ENCODE measurements at regions not wholly inside any gene's neighbourhood (a gene's known extent, or its start where the extent isn't known, plus 50 kb on each side); places are given as distances from the start of the nearest gene placed in this dataset.
A peak's percentile ranks its signal among the peaks of the same experiment; 100 is the strongest.

DNA sequence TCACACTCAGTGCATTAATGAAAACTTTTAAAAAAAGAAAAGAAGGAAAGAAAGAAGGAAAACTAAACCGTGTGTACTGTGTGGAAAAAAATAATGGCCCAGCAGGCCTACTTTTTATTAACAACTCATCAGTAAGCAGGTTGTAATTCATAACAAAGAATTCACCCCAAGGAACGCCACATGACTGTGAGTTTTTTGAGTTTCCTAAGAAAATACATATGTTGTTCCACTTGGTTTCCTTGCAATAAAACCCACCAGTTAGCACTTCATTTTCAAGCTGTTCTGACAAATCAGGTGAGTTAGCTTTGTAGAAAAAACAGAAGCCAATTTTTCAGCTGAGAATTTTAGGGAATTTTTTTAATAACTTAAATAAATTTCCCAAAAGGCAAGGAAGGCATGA lies 259.3 kb upstream of the TBX18 start (continued):
- TF ChIP-seq, protein P1, sequence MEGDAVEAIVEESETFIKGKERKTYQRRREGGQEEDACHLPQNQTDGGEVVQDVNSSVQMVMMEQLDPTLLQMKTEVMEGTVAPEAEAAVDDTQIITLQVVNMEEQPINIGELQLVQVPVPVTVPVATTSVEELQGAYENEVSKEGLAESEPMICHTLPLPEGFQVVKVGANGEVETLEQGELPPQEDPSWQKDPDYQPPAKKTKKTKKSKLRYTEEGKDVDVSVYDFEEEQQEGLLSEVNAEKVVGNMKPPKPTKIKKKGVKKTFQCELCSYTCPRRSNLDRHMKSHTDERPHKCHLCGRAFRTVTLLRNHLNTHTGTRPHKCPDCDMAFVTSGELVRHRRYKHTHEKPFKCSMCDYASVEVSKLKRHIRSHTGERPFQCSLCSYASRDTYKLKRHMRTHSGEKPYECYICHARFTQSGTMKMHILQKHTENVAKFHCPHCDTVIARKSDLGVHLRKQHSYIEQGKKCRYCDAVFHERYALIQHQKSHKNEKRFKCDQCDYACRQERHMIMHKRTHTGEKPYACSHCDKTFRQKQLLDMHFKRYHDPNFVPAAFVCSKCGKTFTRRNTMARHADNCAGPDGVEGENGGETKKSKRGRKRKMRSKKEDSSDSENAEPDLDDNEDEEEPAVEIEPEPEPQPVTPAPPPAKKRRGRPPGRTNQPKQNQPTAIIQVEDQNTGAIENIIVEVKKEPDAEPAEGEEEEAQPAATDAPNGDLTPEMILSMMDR (tag by site-specific recombination; IDR thresholded peaks at IDR 0.05): no peak

DNA sequence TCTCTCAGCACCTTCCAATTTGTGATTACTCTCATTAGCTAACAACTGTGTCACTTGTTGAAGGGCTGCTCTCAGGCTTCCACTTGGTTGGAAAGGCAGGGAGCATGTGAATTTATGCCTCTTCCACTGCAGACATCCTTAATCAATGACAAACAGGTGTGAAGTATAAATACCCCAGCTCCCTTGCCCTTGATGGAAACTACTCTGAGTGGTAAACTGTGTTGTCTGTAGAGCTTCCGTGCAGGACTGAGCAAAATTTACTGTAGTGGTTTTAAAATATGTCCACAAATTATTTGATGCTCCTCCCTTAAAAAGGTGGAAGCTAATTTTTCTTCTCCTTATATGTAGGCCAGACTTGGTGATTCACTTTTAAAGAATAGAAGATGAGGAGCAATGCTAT lies 253.0 kb upstream of the TBX18 start:
- TF ChIP-seq KLF7 (tag by site-specific recombination; IDR thresholded peaks at IDR 0.05; ENCODE audit: borderline replicate concordance) (no peak), ZNF37A (tag by site-specific recombination; IDR thresholded peaks at IDR 0.05) (peak; percentile 90), ZNF302 (tag by site-specific recombination; IDR thresholded peaks at IDR 0.05; ENCODE audit: low read depth) (no peak)
- TF ChIP-seq, protein P2, sequence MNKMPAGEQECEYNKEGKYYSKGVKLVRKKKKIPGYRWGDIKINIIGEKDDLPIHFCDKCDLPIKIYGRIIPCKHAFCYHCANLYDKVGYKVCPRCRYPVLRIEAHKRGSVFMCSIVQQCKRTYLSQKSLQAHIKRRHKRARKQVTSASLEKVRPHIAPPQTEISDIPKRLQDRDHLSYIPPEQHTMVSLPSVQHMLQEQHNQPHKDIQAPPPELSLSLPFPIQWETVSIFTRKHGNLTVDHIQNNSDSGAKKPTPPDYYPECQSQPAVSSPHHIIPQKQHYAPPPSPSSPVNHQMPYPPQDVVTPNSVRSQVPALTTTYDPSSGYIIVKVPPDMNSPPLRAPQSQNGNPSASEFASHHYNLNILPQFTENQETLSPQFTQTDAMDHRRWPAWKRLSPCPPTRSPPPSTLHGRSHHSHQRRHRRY (tag by site-specific recombination; IDR thresholded peaks at IDR 0.05): no peak
- Histone ChIP-seq H3K9me3 (ENCODE audit: control insufficient read depth, insufficient read depth, low read depth, low read length) (no peaks in the 10 kb centered on the region), H3K27ac (ENCODE audit: extremely low read depth, low read depth, low read length) (no peak overlapping the region), H3K36me3 (ENCODE audit: control insufficient read depth in 2 of 2, insufficient read depth in 1 of 2, low read length in 2 of 2) (no peaks in the 10 kb centered on the region), H3K4me3 (ENCODE audit: low read depth, low read length) (no peak overlapping the region), H3K4me1 (ENCODE audit: control insufficient read depth, insufficient read depth, low read length) (no peaks in the 10 kb centered on the region)
- CTCF ChIA-PET: interaction anchor here (0.8 to 1.3 kb wide), 3 partner anchors 48 to 306 kb away, joined by 3 read pairs; no protein-coding TSS in a partner anchor
- POLR2A ChIA-PET: no interaction called here

DNA sequence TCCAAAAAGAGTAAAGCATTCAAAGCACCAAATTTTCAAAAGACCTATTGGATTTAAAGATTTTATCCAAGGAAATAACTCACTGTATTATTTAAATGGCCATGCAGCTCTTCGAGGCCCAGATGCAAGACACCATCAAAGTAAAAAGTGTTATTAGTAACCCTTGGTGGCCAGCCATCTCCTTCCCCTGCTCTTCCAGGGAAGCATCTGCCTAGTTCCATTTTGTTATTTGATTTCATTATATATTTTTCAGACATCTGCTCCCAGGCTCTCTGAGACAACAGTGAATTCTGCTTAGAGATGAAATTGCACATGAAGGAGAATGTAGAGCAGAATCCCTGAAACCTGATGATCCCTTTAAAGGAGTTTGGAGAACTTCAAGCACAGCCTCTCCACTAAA lies 252.3 kb upstream of the TBX18 start:
- POLR2A ChIA-PET: no interaction called here
- no peaks in the 10 kb centered on the region for H3K9me3 ChIP-seq (ENCODE audit: control insufficient read depth, insufficient read depth, low read depth, low read length)
- H3K4me3 ChIP-seq (ENCODE audit: low read depth, low read length): no peak overlapping the region
- TF ChIP-seq ZNF133 (tag by site-specific recombination; IDR thresholded peaks at IDR 0.05): no peak
- no peak for TF ChIP-seq TRIM28 (IDR thresholded peaks at IDR 0.05; ENCODE audit: borderline replicate concordance, low read length)
- no peak for TF ChIP-seq FEZF1 (tag by site-specific recombination; IDR thresholded peaks at IDR 0.05)
- no peak for TF ChIP-seq ZNF223 (tag by site-specific recombination; IDR thresholded peaks at IDR 0.05)
- TF ChIP-seq ZNF311 (tag by site-specific recombination; IDR thresholded peaks at IDR 0.05; ENCODE audit: borderline replicate concordance): no peak
- no peak for TF ChIP-seq ZNF660 (tag by site-specific recombination; IDR thresholded peaks at IDR 0.05)
- no peak for TF ChIP-seq ZNF24 (tag by site-specific recombination; IDR thresholded peaks at IDR 0.05)
- TF ChIP-seq ZNF2 (tag by site-specific recombination; IDR thresholded peaks at IDR 0.05): no peak
- H3K36me3 ChIP-seq (ENCODE audit: control insufficient read depth in 2 of 2, insufficient read depth in 1 of 2, low read length in 2 of 2): no peaks in the 10 kb centered on the region
- H3K27ac ChIP-seq (ENCODE audit: extremely low read depth, low read depth, low read length): no peak overlapping the region
- CTCF ChIA-PET: interaction anchor here (0.7 to 2.0 kb wide), 8 partner anchors 8 to 306 kb away, joined by 3 to 10 read pairs (median 3); no protein-coding TSS in a partner anchor
- no peaks in the 10 kb centered on the region for H3K4me1 ChIP-seq (ENCODE audit: control insufficient read depth, insufficient read depth, low read length)

DNA sequence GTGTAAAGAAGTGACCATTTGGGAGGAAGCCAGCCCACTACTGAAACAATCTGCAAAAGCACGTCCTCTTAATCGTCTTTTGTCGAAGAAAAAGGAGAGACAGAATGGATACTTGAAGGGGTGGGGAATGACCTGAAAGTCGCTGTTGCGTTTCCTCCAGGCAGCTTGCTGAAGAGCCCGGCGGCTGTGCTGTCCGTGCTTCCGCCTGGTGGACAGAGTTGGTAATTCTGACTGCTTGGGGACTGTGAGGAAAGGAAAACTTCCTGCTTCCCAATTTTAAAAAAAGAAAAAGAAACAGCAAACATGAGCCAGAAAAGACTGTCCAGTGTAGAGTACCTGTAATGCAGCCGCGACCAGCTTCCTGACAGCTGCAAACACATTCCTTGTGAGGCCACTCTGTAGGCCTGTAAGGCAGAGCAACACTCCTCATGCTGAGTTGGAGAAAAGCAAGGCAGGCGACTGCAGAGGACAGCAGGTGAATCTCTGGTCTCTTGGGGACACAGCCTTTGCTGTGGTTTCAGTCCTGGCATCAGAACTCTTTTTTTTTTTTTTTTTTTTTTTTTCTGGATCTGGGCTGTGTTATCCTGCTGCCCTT lies 251.1 kb upstream of the TBX18 start:
- no peaks in the 10 kb centered on the region for H3K9me3 ChIP-seq (ENCODE audit: control insufficient read depth, insufficient read depth, low read depth, low read length)
- H3K4me1 ChIP-seq (ENCODE audit: control insufficient read depth, insufficient read depth, low read length): no peaks in the 10 kb centered on the region
- no peak overlapping the region for H3K4me3 ChIP-seq (ENCODE audit: low read depth, low read length)
- no peak overlapping the region for H3K27ac ChIP-seq (ENCODE audit: extremely low read depth, low read depth, low read length)
- ChIA-PET POLR2A (interaction anchor here (0.8 kb wide), 1 partner anchor 252 kb away, joined by 4 read pairs; no protein-coding TSS in a partner anchor), CTCF (interaction anchor here (0.5 to 2.0 kb wide), 20 partner anchors 9 to 1001 kb away, joined by 3 to 10 read pairs (median 3); no protein-coding TSS in a partner anchor)
- no peaks in the 10 kb centered on the region for H3K36me3 ChIP-seq (ENCODE audit: control insufficient read depth in 2 of 2, insufficient read depth in 1 of 2, low read length in 2 of 2)
- TF ChIP-seq, protein P3, sequence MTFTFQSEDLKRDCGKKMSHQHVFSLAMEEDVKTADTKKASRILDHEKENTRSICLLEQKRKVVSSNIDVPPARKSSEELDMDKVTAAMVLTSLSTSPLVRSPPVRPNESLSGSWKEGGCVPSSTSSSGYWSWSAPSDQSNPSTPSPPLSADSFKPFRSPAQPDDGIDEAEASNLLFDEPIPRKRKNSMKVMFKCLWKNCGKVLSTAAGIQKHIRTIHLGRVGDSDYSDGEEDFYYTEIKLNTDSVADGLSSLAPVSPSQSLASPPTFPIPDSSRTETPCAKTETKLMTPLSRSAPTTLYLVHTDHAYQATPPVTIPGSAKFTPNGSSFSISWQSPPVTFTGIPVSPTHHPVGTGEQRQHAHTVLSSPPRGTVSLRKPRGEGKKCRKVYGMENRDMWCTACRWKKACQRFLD (tag by site-specific recombination; IDR thresholded peaks at IDR 0.05): no peak
- TF ChIP-seq, protein P4, sequence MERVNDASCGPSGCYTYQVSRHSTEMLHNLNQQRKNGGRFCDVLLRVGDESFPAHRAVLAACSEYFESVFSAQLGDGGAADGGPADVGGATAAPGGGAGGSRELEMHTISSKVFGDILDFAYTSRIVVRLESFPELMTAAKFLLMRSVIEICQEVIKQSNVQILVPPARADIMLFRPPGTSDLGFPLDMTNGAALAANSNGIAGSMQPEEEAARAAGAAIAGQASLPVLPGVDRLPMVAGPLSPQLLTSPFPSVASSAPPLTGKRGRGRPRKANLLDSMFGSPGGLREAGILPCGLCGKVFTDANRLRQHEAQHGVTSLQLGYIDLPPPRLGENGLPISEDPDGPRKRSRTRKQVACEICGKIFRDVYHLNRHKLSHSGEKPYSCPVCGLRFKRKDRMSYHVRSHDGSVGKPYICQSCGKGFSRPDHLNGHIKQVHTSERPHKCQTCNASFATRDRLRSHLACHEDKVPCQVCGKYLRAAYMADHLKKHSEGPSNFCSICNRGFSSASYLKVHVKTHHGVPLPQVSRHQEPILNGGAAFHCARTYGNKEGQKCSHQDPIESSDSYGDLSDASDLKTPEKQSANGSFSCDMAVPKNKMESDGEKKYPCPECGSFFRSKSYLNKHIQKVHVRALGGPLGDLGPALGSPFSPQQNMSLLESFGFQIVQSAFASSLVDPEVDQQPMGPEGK (tag by site-specific recombination; IDR thresholded peaks at IDR 0.05): no peak
- TF ChIP-seq YY1 (tag by site-specific recombination; IDR thresholded peaks at IDR 0.05): no peak
- TF ChIP-seq, protein P5, sequence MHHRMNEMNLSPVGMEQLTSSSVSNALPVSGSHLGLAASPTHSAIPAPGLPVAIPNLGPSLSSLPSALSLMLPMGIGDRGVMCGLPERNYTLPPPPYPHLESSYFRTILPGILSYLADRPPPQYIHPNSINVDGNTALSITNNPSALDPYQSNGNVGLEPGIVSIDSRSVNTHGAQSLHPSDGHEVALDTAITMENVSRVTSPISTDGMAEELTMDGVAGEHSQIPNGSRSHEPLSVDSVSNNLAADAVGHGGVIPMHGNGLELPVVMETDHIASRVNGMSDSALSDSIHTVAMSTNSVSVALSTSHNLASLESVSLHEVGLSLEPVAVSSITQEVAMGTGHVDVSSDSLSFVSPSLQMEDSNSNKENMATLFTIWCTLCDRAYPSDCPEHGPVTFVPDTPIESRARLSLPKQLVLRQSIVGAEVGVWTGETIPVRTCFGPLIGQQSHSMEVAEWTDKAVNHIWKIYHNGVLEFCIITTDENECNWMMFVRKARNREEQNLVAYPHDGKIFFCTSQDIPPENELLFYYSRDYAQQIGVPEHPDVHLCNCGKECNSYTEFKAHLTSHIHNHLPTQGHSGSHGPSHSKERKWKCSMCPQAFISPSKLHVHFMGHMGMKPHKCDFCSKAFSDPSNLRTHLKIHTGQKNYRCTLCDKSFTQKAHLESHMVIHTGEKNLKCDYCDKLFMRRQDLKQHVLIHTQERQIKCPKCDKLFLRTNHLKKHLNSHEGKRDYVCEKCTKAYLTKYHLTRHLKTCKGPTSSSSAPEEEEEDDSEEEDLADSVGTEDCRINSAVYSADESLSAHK (tag by site-specific recombination; IDR thresholded peaks at IDR 0.05): no peak
